ELR (cell line): ENCODE measurements at regions not wholly inside any gene's neighbourhood (a gene's known extent, or its start where the extent isn't known, plus 50 kb on each side); places are given as distances from the start of the nearest gene placed in this dataset.

Experiments
- DNase-seq: peaks from one replicate; pipeline ENCODE4 v3.0.0-alpha.2; 2015; ENCODE audit warnings: low read depth

- DNase-seq, result no peak
Observed at GRCh38 chr12:127533353-127533752, 733.6 kb upstream of the TMEM132C start.

GRCh38 chr12:127536833-127537428 is 730.0 kb upstream of the TMEM132C start:
- DNase-seq, result no peak

GRCh38 chr12:127538316-127538715 is 728.7 kb upstream of the TMEM132C start:
- no peak for DNase-seq

- DNase-seq, result no peak
Observed at GRCh38 chr12:127539226-127539858, 727.6 kb upstream of the TMEM132C start.

- no peak for DNase-seq
Observed at GRCh38 chr12:127542391-127542790, 724.6 kb upstream of the TMEM132C start.

- no peak for DNase-seq
Observed at GRCh38 chr12:127542931-127543330, 724.0 kb upstream of the TMEM132C start.

GRCh38 chr12:127546721-127547505 is 720.1 kb upstream of the TMEM132C start:
- DNase-seq, result no peak

GRCh38 chr12:127548123-127548553 is 718.8 kb upstream of the TMEM132C start:
- peak; percentile 90 for DNase-seq

GRCh38 chr12:127550271-127550670 is 716.7 kb upstream of the TMEM132C start:
- DNase-seq, result peak; percentile 87

GRCh38 chr12:127552838-127553237 is 714.1 kb upstream of the TMEM132C start:
- DNase-seq, result no peak

- no peak for DNase-seq
Observed at GRCh38 chr12:127555071-127555470, 711.9 kb upstream of the TMEM132C start.

GRCh38 chr12:127556231-127556886 is 710.6 kb upstream of the TMEM132C start:
- no peak for DNase-seq

- no peak for DNase-seq
Observed at GRCh38 chr12:127558361-127558760, 708.6 kb upstream of the TMEM132C start.

GRCh38 chr12:127559349-127560040 is 707.5 kb upstream of the TMEM132C start:
- peak; percentile 98 for DNase-seq

- DNase-seq, result no peak
Observed at GRCh38 chr12:127560041-127560478, 706.9 kb upstream of the TMEM132C start.

- no peak for DNase-seq
Observed at GRCh38 chr12:127562816-127563215, 704.2 kb upstream of the TMEM132C start.

- DNase-seq, result no peak
Observed at GRCh38 chr12:127565241-127565640, 701.7 kb upstream of the TMEM132C start.

GRCh38 chr12:127567531-127567930 is 699.4 kb upstream of the TMEM132C start:
- no peak for DNase-seq

GRCh38 chr12:127570387-127570786 is 696.6 kb upstream of the TMEM132C start:
- DNase-seq, result no peak

GRCh38 chr12:127570793-127571360 is 696.1 kb upstream of the TMEM132C start:
- DNase-seq, result no peak

- no peak for DNase-seq
Observed at GRCh38 chr12:127571578-127571977, 695.4 kb upstream of the TMEM132C start.

GRCh38 chr12:127579446-127579845 is 687.5 kb upstream of the TMEM132C start:
- DNase-seq, result no peak
